Peyer's patch (tissue), 4 donors: ENCODE measurements at regions not wholly inside any gene's neighbourhood (a gene's known extent, or its start where the extent isn't known, plus 50 kb on each side); places are given as distances from the start of the nearest gene placed in this dataset.

Experiments used
- CTCF ChIP-seq, 6 experiments: fragments of 450-650 bp in 4 of 6; fragments of 200-600 bp in 2 of 6; sonication (generic) in 1 of 6; IDR thresholded peaks; one replicate each; pipeline ENCODE4 v1.5.1; 2017 to 2019; ENCODE audit warnings: antibody characterized with exemption in 6 of 6, mild to moderate bottlenecking in 3 of 6, moderate library complexity in 1 of 6
- POLR2A ChIP-seq, 2 donors: fragments of 450-650 bp; IDR thresholded peaks; one replicate each; pipeline ENCODE4 v1.5.1; 2017; ENCODE audit warnings: antibody characterized with exemption in 2 of 2, mild to moderate bottlenecking in 2 of 2, moderate library complexity in 2 of 2

- TF ChIP-seq CTCF (IDR thresholded peaks at IDR 0.05) (no peak), POLR2A (IDR thresholded peaks at IDR 0.05) (no peak)
Measured at GRCh38 chr11:26187639-26188038, 144.3 kb upstream of the ANO3 start.
